OCI-LY3 (cell line): ENCODE measurements at regions not wholly inside any gene's neighbourhood (a gene's known extent, or its start where the extent isn't known, plus 50 kb on each side); places are given as distances from the start of the nearest gene placed in this dataset.

ENCODE experiments used
- EZH2phosphoT487 ChIP-seq: fragments of 200-600 bp; shearing (Covaris generic); IDR thresholded peaks from 2 replicates; pipeline ENCODE4 v1.6.1; 2018; ENCODE audit warnings: antibody characterized with exemption, mixed run types, low read depth
- TF ChIP-seq, protein P1 (sequence below): fragments of 200-600, 300-600 bp; sonication (generic); IDR thresholded peaks from 2 replicates; pipeline ENCODE4 v1.5.1; 2014; ENCODE audit warnings: antibody characterized with exemption, low read length, low read depth

DNA sequence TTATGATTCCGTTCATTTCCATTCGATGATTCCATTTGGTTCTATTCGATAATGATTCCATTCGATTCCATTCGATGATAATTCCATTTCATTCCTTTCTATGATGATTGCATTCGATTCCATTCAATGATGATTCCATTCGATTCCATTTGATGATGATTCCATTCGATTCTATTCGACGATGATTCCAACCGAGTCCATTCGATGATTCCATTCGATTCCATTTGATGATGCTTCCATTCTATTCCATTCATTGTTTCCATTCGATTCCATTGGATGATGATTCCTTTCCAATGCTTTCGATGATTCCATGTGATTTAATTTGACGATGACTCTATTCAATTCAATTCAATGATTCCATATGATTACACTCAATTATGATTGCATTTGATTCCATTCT lies 1093.5 kb downstream of the RPIA start:
- TF ChIP-seq, protein P1, sequence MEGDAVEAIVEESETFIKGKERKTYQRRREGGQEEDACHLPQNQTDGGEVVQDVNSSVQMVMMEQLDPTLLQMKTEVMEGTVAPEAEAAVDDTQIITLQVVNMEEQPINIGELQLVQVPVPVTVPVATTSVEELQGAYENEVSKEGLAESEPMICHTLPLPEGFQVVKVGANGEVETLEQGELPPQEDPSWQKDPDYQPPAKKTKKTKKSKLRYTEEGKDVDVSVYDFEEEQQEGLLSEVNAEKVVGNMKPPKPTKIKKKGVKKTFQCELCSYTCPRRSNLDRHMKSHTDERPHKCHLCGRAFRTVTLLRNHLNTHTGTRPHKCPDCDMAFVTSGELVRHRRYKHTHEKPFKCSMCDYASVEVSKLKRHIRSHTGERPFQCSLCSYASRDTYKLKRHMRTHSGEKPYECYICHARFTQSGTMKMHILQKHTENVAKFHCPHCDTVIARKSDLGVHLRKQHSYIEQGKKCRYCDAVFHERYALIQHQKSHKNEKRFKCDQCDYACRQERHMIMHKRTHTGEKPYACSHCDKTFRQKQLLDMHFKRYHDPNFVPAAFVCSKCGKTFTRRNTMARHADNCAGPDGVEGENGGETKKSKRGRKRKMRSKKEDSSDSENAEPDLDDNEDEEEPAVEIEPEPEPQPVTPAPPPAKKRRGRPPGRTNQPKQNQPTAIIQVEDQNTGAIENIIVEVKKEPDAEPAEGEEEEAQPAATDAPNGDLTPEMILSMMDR, result no peak
- TF ChIP-seq EZH2phosphoT487, result no peak
